Neural cell (in vitro differentiated cells): ENCODE measurements at regions not wholly inside any gene's neighbourhood (a gene's known extent, or its start where the extent isn't known, plus 50 kb on each side); places are given as distances from the start of the nearest gene placed in this dataset.
"Not testable (repeated sequence)": the region's sequence is repeated elsewhere in the genome, so short reads cannot be mapped to it uniquely, and the experiment has no call there.

Experiments used
- H2AFZ ChIP-seq: fragments of 200-600, 300-800 bp; sonication (generic), shearing (Covaris generic); 2 replicates; pipeline ENCODE4 v1.6.0; 2014; ENCODE audit warnings: low read depth, mild to moderate bottlenecking, antibody characterized with exemption, low read length, moderate library complexity
- H3F3A ChIP-seq: fragments of 200-600 bp; shearing (Covaris generic); 2 replicates; pipeline ENCODE4 v1.6.1; 2016; ENCODE audit warnings: mild to moderate bottlenecking, moderate library complexity, mixed read lengths, antibody characterized with exemption, low read length; ENCODE audit not compliant: insufficient read depth, poor library complexity, severe bottlenecking
- H3K27ac ChIP-seq: fragments of 200-600, 300-800 bp; sonication (generic), shearing (Covaris generic); 2 replicates; pipeline ENCODE4 v1.5.1; 2014; ENCODE audit warnings: mild to moderate bottlenecking, low read length, moderate library complexity
- H3K27me3 ChIP-seq: fragments of 300-800, 200-600 bp; sonication (generic), shearing (Covaris generic); 2 replicates; pipeline ENCODE4 v1.6.0; 2014; ENCODE audit warnings: mild to moderate bottlenecking, low read depth, low read length, moderate library complexity; ENCODE audit not compliant: insufficient read depth
- H3K36me3 ChIP-seq: fragments of 300-800, 200-600 bp; sonication (generic), shearing (Covaris generic); 2 replicates; pipeline ENCODE4 v1.5.1; 2014; ENCODE audit warnings: mild to moderate bottlenecking, antibody characterized with exemption, low read length, moderate library complexity; ENCODE audit not compliant: insufficient read depth
- H3K4me2 ChIP-seq: fragments of 300-800, 200-600 bp; sonication (generic), shearing (Covaris generic); 2 replicates; pipeline ENCODE4 v1.6.0; 2014; ENCODE audit warnings: mild to moderate bottlenecking, low read length
- H3K4me3 ChIP-seq: fragments of 300-800, 200-600 bp; sonication (generic), shearing (Covaris generic); 2 replicates; pipeline ENCODE4 v1.5.1; 2014; ENCODE audit warnings: mild to moderate bottlenecking, low read length, moderate library complexity
- H3K79me2 ChIP-seq: fragments of 200-600 bp; shearing (Covaris generic); replicated peaks from 2 replicates; pipeline ENCODE4 v1.6.0; 2014; ENCODE audit warnings: mild to moderate bottlenecking, low read length, moderate library complexity; ENCODE audit not compliant: insufficient read depth
- H3K9ac ChIP-seq: fragments of 300-800, 200-600 bp; sonication (generic), shearing (Covaris generic); 2 replicates; pipeline ENCODE4 v1.6.1; 2016; ENCODE audit warnings: mild to moderate bottlenecking, low read length, mixed read lengths
- H3K9me2 ChIP-seq: fragments of 200-600 bp; shearing (Covaris generic); 2 replicates; pipeline ENCODE4 v1.6.1; 2016; ENCODE audit warnings: mild to moderate bottlenecking, low read length, mixed read lengths; ENCODE audit not compliant: insufficient read depth
- H3K9me3 ChIP-seq: fragments of 200-600, 300-800 bp; sonication (generic), shearing (Covaris generic); 2 replicates; pipeline ENCODE4 v1.6.1; 2016; ENCODE audit warnings: mild to moderate bottlenecking, mixed run types, low read length, moderate library complexity, mixed read lengths
- H4K20me1 ChIP-seq: fragments of 200-600 bp; shearing (Covaris generic); 2 replicates; pipeline ENCODE4 v1.6.1; 2016; ENCODE audit warnings: mild to moderate bottlenecking, mixed run types; ENCODE audit not compliant: insufficient read depth
- CTCF ChIP-seq: fragments of 450-650 bp; IDR thresholded peaks from 2 replicates; pipeline ENCODE4 v1.5.1; 2014; ENCODE audit warnings: antibody characterized with exemption, mild to moderate bottlenecking, moderate library complexity; ENCODE audit not compliant: poor library complexity, severe bottlenecking
- EP300 ChIP-seq: fragments of 450-650 bp; conservative IDR thresholded peaks from 2 replicates; pipeline ENCODE4 v1.6.1; 2014; ENCODE audit warnings: antibody characterized with exemption, mild to moderate bottlenecking, moderate library complexity; ENCODE audit not compliant: poor library complexity, severe bottlenecking
- EZH2 ChIP-seq: fragments of 200-600, 300-800 bp; shearing (Covaris generic), sonication (generic); IDR thresholded peaks from 2 replicates; pipeline ENCODE4 v1.6.1; 2014; ENCODE audit warnings: antibody characterized with exemption, low read length, borderline replicate concordance, mild to moderate bottlenecking; ENCODE audit not compliant: insufficient read depth, poor library complexity, severe bottlenecking
- MXI1 ChIP-seq: fragments of 450-650 bp; conservative IDR thresholded peaks from 2 replicates; pipeline ENCODE4 v1.6.1; 2014; ENCODE audit warnings: antibody characterized with exemption, mild to moderate bottlenecking; ENCODE audit not compliant: poor library complexity, severe bottlenecking
- POLR2AphosphoS5 ChIP-seq: IDR thresholded peaks from 2 replicates; pipeline ENCODE4 v1.6.1; 2012
- RAD21 ChIP-seq: fragments of 450-650 bp; conservative IDR thresholded peaks from 2 replicates; pipeline ENCODE4 v1.6.1; 2014; ENCODE audit warnings: antibody characterized with exemption, mild to moderate bottlenecking, moderate library complexity
- REST ChIP-seq: IDR thresholded peaks from 2 replicates; pipeline ENCODE4 v1.6.1; 2012; ENCODE audit warnings: borderline replicate concordance
- SMC3 ChIP-seq: fragments of 450-650 bp; conservative IDR thresholded peaks from 2 replicates; pipeline ENCODE4 v1.6.1; 2014; ENCODE audit warnings: antibody characterized with exemption, mild to moderate bottlenecking, moderate library complexity; ENCODE audit not compliant: poor library complexity
- TAF1 ChIP-seq: IDR thresholded peaks from 2 replicates; pipeline ENCODE4 v1.6.1; 2012; ENCODE audit warnings: low read depth

GRCh38 chr5:106435185-106435584, 1235.6 kb downstream of the EFNA5 start:
- Histone ChIP-seq H3K4me3 (no peak overlapping the region), H3K27ac (no peak overlapping the region), H3K9me2 (no peaks in the 10 kb centered on the region), H3K9me3 (no peaks in the 10 kb centered on the region), H3K4me2 (no peak overlapping the region), H2AFZ (no peak overlapping the region), H3K27me3 (no peaks in the 10 kb centered on the region), H3F3A (no peaks in the 10 kb centered on the region), H4K20me1 (no peaks in the 10 kb centered on the region), H3K36me3 (no peaks in the 10 kb centered on the region), H3K9ac (no peak overlapping the region), H3K79me2 (no peaks in the 10 kb centered on the region)
- TF ChIP-seq POLR2AphosphoS5 (no peak), RAD21 (no peak), EZH2 (no peak), CTCF (no peak)

DNA sequence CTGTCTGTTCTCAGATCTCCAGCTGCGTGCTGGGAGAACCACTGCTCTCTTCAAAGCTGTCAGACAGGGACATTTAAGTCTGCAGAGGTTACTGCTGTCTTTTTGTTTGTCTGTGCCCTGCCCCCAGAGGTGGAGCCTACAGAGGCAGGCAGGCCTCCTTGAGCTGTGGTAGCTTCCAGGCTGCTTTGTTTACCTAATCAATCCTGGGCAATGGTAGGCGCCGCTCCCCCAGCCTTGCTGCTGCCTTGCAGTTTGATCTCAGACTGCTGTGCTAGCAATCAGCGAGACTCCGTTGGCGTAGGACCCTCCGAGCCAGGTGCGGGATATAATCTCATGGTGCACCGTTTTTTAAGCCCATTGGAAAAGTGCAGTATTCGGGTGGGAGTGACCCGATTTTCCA, 1240.0 kb downstream of the EFNA5 start:
- not testable (repeated sequence) for H3K79me2 ChIP-seq, H3F3A ChIP-seq, H3K9me3 ChIP-seq, H3K9ac ChIP-seq, H3K4me3 ChIP-seq, H3K27me3 ChIP-seq, H3K36me3 ChIP-seq, H2AFZ ChIP-seq, H4K20me1 ChIP-seq, H3K4me2 ChIP-seq, H3K27ac ChIP-seq, H3K9me2 ChIP-seq

GRCh38 chr5:106423109-106423897, 1247.4 kb downstream of the EFNA5 start:
- Histone ChIP-seq H3K9me2 (no peaks in the 10 kb centered on the region), H3K4me2 (no peak overlapping the region), H3K27me3 (no peaks in the 10 kb centered on the region), H2AFZ (no peak overlapping the region), H3K79me2 (no peaks in the 10 kb centered on the region), H3F3A (no peaks in the 10 kb centered on the region), H4K20me1 (no peaks in the 10 kb centered on the region), H3K27ac (no peak overlapping the region), H3K4me3 (no peak overlapping the region), H3K36me3 (no peaks in the 10 kb centered on the region), H3K9me3 (no peaks in the 10 kb centered on the region), H3K9ac (no peak overlapping the region)
- no peak for TF ChIP-seq SMC3
- no peak for TF ChIP-seq MXI1
- TF ChIP-seq POLR2AphosphoS5: no peak
- no peak for TF ChIP-seq TAF1
- TF ChIP-seq CTCF: no peak
- TF ChIP-seq EZH2: no peak
- TF ChIP-seq REST: no peak
- TF ChIP-seq EP300: no peak
- TF ChIP-seq RAD21: no peak
